ENCODE measurements at regions not wholly inside any gene's neighbourhood (a gene's known extent, or its start where the extent isn't known, plus 50 kb on each side); places are given as distances from the start of the nearest gene placed in this dataset.

DNA sequence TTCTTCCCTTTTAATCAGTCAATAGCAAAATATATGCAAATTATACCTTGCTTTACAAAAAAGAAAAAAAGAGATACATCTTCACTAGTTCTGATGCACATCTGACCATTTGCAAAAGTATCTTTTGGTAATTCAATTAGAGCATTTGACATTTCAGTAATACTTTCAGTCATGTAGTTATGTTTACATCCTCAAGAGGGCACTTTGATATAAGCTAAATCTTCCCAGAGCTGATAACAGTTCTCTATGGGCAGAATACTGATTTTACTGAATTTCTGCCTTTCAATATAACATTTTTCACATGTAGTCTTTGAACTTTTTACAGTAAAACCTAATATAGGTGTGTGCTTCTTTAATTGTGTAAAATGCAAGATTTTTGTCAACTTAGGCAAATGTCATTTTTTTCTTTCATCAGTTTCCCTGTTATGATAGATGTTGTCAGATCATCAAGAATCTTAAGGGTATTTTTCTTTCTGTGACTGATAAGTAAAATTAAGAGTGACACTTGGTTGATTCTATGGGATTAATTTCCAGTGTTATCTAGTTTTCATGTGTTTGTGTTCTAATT lies 703.5 kb upstream of the SEMA3D start:
- no peaks in the 10 kb centered on the region for H3K36me3 ChIP-seq
- no peaks in the 10 kb centered on the region for H3K9me3 ChIP-seq (ENCODE audit: severe bottlenecking)
- no peak overlapping the region for H3K27ac ChIP-seq
- TF ChIP-seq CTCF (IDR thresholded peaks at IDR 0.05; ENCODE audit: low read depth, low read length), result 0 out of 2 replicates have a peak, but pooled peaks have one; percentile 10
- H3K27me3 ChIP-seq (ENCODE audit: insufficient read depth, low read depth, severe bottlenecking), result no peaks in the 10 kb centered on the region
- DNase-seq, result no peak
- no peak overlapping the region for H3K4me3 ChIP-seq (ENCODE audit: low read depth, low read length)

DNA sequence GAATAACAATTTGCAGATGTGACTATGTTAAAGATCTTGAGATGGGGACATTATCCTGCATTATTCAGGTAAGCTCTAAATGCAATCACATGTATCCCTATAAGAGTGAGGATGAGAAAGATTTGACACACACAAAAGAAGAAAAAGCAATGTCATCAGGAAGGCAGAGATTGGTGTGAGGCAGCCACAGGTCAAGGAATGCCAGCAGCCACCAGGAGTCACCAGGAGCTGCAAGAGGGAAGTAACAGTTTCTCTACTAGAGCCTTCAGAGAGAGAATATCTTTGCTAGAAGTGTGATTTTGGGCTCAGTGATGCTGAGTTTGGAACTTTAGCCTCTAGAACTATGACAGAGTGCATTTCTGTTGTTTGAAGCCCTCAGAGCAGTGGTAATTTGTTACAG lies 700.3 kb upstream of the SEMA3D start:
- H3K4me3 ChIP-seq (ENCODE audit: low read depth, low read length), result no peak overlapping the region
- no peak overlapping the region for H3K27ac ChIP-seq
- no peaks in the 10 kb centered on the region for H3K36me3 ChIP-seq
- no peak for TF ChIP-seq CTCF (IDR thresholded peaks at IDR 0.05; ENCODE audit: low read depth, low read length)
- H3K9me3 ChIP-seq (ENCODE audit: severe bottlenecking), result no peaks in the 10 kb centered on the region
- H3K27me3 ChIP-seq (ENCODE audit: insufficient read depth, low read depth, severe bottlenecking), result no peaks in the 10 kb centered on the region
- no peak for DNase-seq

GRCh38 chr7:85882335-85882734 lies 695.5 kb upstream of the SEMA3D start:
- no peak for TF ChIP-seq CTCF (IDR thresholded peaks at IDR 0.05; ENCODE audit: low read depth, low read length)
- Histone ChIP-seq H3K9me3 (ENCODE audit: severe bottlenecking) (no peaks in the 10 kb centered on the region), H3K4me3 (ENCODE audit: low read depth, low read length) (no peak overlapping the region), H3K27ac (no peak overlapping the region), H3K36me3 (no peaks in the 10 kb centered on the region), H3K27me3 (ENCODE audit: insufficient read depth, low read depth, severe bottlenecking) (no peaks in the 10 kb centered on the region)
- no peak for DNase-seq

DNA sequence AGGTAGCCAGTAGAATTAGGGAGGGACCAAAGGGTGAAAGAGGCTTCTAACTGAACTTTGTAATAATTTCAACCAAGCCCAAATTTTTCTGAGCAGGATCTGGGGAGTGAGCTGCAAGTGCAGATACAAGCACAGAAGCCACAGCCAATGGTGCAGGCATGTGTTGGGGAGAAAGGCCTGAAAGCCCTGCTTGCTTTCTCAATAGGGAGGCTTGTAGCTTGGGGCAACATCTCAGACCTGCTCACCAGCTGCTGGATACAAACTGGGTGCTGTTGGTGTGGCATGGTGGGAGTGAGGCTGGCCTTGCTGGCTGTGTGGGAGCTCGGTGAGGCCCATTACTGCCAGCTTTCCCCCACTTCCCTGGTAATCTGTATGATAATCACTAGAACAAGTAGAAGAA lies 688.5 kb upstream of the SEMA3D start:
- no peaks in the 10 kb centered on the region for H3K9me3 ChIP-seq (ENCODE audit: severe bottlenecking)
- no peak for DNase-seq
- H3K27ac ChIP-seq, result no peak overlapping the region
- H3K27me3 ChIP-seq (ENCODE audit: insufficient read depth, low read depth, severe bottlenecking), result no peaks in the 10 kb centered on the region
- H3K36me3 ChIP-seq, result no peaks in the 10 kb centered on the region
- no peak for TF ChIP-seq CTCF (IDR thresholded peaks at IDR 0.05; ENCODE audit: low read depth, low read length)
- no peak overlapping the region for H3K4me3 ChIP-seq (ENCODE audit: low read depth, low read length)

GRCh38 chr7:85866540-85866939 lies 679.7 kb upstream of the SEMA3D start:
- Histone ChIP-seq H3K4me3 (ENCODE audit: low read depth, low read length) (no peak overlapping the region), H3K36me3 (no peaks in the 10 kb centered on the region), H3K27me3 (ENCODE audit: insufficient read depth, low read depth, severe bottlenecking) (no peaks in the 10 kb centered on the region), H3K9me3 (ENCODE audit: severe bottlenecking) (no peaks in the 10 kb centered on the region), H3K27ac (no peak overlapping the region)
- no peak for DNase-seq
- no peak for TF ChIP-seq CTCF (IDR thresholded peaks at IDR 0.05; ENCODE audit: low read depth, low read length)

DNA sequence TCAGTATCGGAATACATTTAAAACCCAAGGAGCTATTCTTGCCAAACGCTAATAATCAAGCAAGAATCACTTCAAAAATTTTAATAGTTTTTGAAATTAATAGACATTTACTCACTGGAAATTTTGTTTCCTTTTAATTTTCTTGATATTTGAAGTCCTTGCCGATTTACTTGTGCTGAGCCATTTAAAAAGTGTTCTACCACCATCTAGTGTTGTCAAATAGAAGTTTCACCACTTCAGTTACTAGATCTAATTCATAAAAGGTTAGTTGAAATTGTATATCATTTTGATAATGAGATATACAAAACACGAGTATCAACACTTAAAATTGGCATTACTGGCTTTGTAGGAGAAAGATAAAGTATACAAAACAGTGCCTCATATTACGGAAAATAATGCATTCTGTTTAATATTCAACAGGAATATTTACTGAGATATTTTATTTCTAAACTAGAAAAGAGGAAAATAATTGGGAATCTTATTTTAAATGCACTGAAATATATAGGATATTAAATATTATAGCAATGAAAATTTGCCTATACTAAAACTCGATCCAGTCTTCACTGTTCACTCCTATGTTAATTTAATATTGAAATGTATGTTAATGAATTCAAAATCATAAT lies 664.8 kb upstream of the SEMA3D start:
- no peak for DNase-seq
- no peak overlapping the region for H3K4me3 ChIP-seq (ENCODE audit: low read depth, low read length)
- H3K9me3 ChIP-seq (ENCODE audit: severe bottlenecking), result no peaks in the 10 kb centered on the region
- no peak for TF ChIP-seq CTCF (IDR thresholded peaks at IDR 0.05; ENCODE audit: low read depth, low read length)
- no peaks in the 10 kb centered on the region for H3K36me3 ChIP-seq
- no peaks in the 10 kb centered on the region for H3K27me3 ChIP-seq (ENCODE audit: insufficient read depth, low read depth, severe bottlenecking)
- H3K27ac ChIP-seq, result no peak overlapping the region
